ENCODE measurements at regions not wholly inside any gene's neighbourhood (a gene's known extent, or its start where the extent isn't known, plus 50 kb on each side); places are given as distances from the start of the nearest gene placed in this dataset.

GRCh38 chr11:15828215-15828853 is 528.0 kb downstream of the SOX6 start:
- Histone ChIP-seq H3K4me2 (ENCODE audit: low read depth, low read length, poor library complexity, severe bottlenecking) (no peak overlapping the region), H3K4me1 (ENCODE audit: insufficient read depth, low read length, poor library complexity, severe bottlenecking) (no peaks in the 10 kb centered on the region), H3F3A (ENCODE audit: low read depth) (no peaks in the 10 kb centered on the region), H3K36me3 (ENCODE audit: insufficient read depth, low read length) (no peaks in the 10 kb centered on the region), H3K9me3 (ENCODE audit: insufficient read depth, low read depth, low read length) (no peaks in the 10 kb centered on the region), H3K9me2 (replicated peaks; ENCODE audit: low read depth, low read length) (no peaks in the 10 kb centered on the region), H3K79me2 (ENCODE audit: insufficient read depth, low read length) (no peaks in the 10 kb centered on the region), H4K20me1 (ENCODE audit: insufficient read depth, low read length, poor library complexity, severe bottlenecking) (no peaks in the 10 kb centered on the region), H2AFZ (ENCODE audit: low read length) (no peak overlapping the region), H3K9ac (ENCODE audit: low read depth, low read length, poor library complexity, severe bottlenecking) (no peak overlapping the region), H3K27me3 (ENCODE audit: insufficient read depth, low read length, poor library complexity, severe bottlenecking) (no peaks in the 10 kb centered on the region), H3K4me3 (ENCODE audit: low read length, poor library complexity, severe bottlenecking) (no peak overlapping the region)
- TF ChIP-seq CTCF (conservative IDR thresholded peaks at IDR 0.05; ENCODE audit: low read length) (no peak), EZH2phosphoT487 (IDR thresholded peaks at IDR 0.05; ENCODE audit: borderline replicate concordance) (no peak)

GRCh38 chr11:15829312-15829711 is 527.0 kb downstream of the SOX6 start:
- Histone ChIP-seq H2AFZ (ENCODE audit: low read length) (no peak overlapping the region), H3K9me2 (replicated peaks; ENCODE audit: low read depth, low read length) (no peaks in the 10 kb centered on the region), H3K36me3 (ENCODE audit: insufficient read depth, low read length) (no peaks in the 10 kb centered on the region), H3K27me3 (ENCODE audit: insufficient read depth, low read length, poor library complexity, severe bottlenecking) (no peaks in the 10 kb centered on the region), H3F3A (ENCODE audit: low read depth) (no peaks in the 10 kb centered on the region), H3K9me3 (ENCODE audit: insufficient read depth, low read depth, low read length) (no peaks in the 10 kb centered on the region), H3K4me2 (ENCODE audit: low read depth, low read length, poor library complexity, severe bottlenecking) (no peak overlapping the region), H3K4me3 (ENCODE audit: low read length, poor library complexity, severe bottlenecking) (no peak overlapping the region), H4K20me1 (ENCODE audit: insufficient read depth, low read length, poor library complexity, severe bottlenecking) (no peaks in the 10 kb centered on the region), H3K9ac (ENCODE audit: low read depth, low read length, poor library complexity, severe bottlenecking) (no peak overlapping the region), H3K79me2 (ENCODE audit: insufficient read depth, low read length) (no peaks in the 10 kb centered on the region), H3K4me1 (ENCODE audit: insufficient read depth, low read length, poor library complexity, severe bottlenecking) (no peaks in the 10 kb centered on the region)
- no peak for TF ChIP-seq EZH2phosphoT487 (IDR thresholded peaks at IDR 0.05; ENCODE audit: borderline replicate concordance)
- TF ChIP-seq CTCF (conservative IDR thresholded peaks at IDR 0.05; ENCODE audit: low read length), result no peak

GRCh38 chr11:15830741-15831428 is 525.5 kb downstream of the SOX6 start:
- H3K4me2 ChIP-seq (ENCODE audit: low read depth, low read length, poor library complexity, severe bottlenecking), result no peak overlapping the region
- no peaks in the 10 kb centered on the region for H3K4me1 ChIP-seq (ENCODE audit: insufficient read depth, low read length, poor library complexity, severe bottlenecking)
- no peaks in the 10 kb centered on the region for H3F3A ChIP-seq (ENCODE audit: low read depth)
- no peaks in the 10 kb centered on the region for H4K20me1 ChIP-seq (ENCODE audit: insufficient read depth, low read length, poor library complexity, severe bottlenecking)
- no peaks in the 10 kb centered on the region for H3K79me2 ChIP-seq (ENCODE audit: insufficient read depth, low read length)
- H3K27me3 ChIP-seq (ENCODE audit: insufficient read depth, low read length, poor library complexity, severe bottlenecking), result no peaks in the 10 kb centered on the region
- no peak overlapping the region for H2AFZ ChIP-seq (ENCODE audit: low read length)
- H3K9me3 ChIP-seq (ENCODE audit: insufficient read depth, low read depth, low read length), result no peaks in the 10 kb centered on the region
- H3K4me3 ChIP-seq (ENCODE audit: low read length, poor library complexity, severe bottlenecking), result no peak overlapping the region
- no peaks in the 10 kb centered on the region for H3K36me3 ChIP-seq (ENCODE audit: insufficient read depth, low read length)
- TF ChIP-seq CTCF (conservative IDR thresholded peaks at IDR 0.05; ENCODE audit: low read length), result no peak
- H3K9me2 ChIP-seq (replicated peaks; ENCODE audit: low read depth, low read length), result no peaks in the 10 kb centered on the region
- no peak overlapping the region for H3K9ac ChIP-seq (ENCODE audit: low read depth, low read length, poor library complexity, severe bottlenecking)
